ENCODE measurements at regions not wholly inside any gene's neighbourhood (a gene's known extent, or its start where the extent isn't known, plus 50 kb on each side); places are given as distances from the start of the nearest gene placed in this dataset.
"Not testable (repeated sequence)": the region's sequence is repeated elsewhere in the genome, so short reads cannot be mapped to it uniquely, and the experiment has no call there.

DNA sequence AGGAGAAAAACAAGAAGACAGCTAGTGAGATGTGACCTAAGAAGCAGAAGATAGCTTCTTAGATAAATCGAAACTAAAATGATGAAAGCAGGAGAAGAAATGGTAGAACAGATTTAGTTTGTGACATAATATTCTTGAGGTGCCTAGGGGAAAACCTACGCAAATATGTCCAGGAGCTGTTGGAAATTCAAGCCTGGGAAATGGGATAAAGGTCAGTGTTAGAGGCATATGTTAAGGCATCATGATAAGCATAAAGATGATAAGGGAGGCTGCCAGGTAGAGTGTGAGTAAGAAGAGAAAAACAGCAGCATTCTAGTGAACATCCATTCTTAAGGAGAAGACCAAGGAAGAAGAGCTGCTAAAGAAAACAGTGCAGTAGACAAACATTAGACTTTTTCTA, 109.6 kb upstream of the LGR5 start:
- Histone ChIP-seq H3K56ac (ENCODE audit: low read length) (no peak overlapping the region), H3K4ac (ENCODE audit: low read depth, low read length) (no peak overlapping the region), H3K9ac (ENCODE audit: low read length) (no peak overlapping the region), H4K5ac (ENCODE audit: low read length) (no peak overlapping the region), H2BK5ac (ENCODE audit: low read length) (no peak overlapping the region), H3K79me1 (ENCODE audit: low read length) (no peaks in the 10 kb centered on the region), H3K23ac (ENCODE audit: low read length) (no peak overlapping the region), H4K8ac (ENCODE audit: low read depth, low read length) (no peak overlapping the region), H3K4me2 (ENCODE audit: low read length) (no peak overlapping the region), H3K27ac (ENCODE audit: low read depth, low read length) (no peak overlapping the region), H2AK5ac (ENCODE audit: low read length) (no peak overlapping the region), H3K79me2 (ENCODE audit: control insufficient read depth, insufficient read depth, low read length) (no peaks in the 10 kb centered on the region), H2BK15ac (replicated peaks; ENCODE audit: low read depth) (no peak overlapping the region), H3K27me3 (ENCODE audit: insufficient read depth, low read length, poor library complexity) (no peaks in the 10 kb centered on the region), H2BK120ac (ENCODE audit: low read depth, low read length) (no peak overlapping the region), H3K4me1 (ENCODE audit: control insufficient read depth, low read depth, low read length) (no peaks in the 10 kb centered on the region), H3K36me3 (ENCODE audit: control insufficient read depth, insufficient read depth, low read length) (no peaks in the 10 kb centered on the region), H3K4me3 (ENCODE audit: low read length) (no peak overlapping the region), H3K18ac (ENCODE audit: low read length) (no peak overlapping the region)
- no CpG with 5 or more reads among the region's 2 CpGs for WGBS (ENCODE audit: extremely low coverage, insufficient coverage, low lambda C conversion rate)
- no peak for DNase-seq

DNA sequence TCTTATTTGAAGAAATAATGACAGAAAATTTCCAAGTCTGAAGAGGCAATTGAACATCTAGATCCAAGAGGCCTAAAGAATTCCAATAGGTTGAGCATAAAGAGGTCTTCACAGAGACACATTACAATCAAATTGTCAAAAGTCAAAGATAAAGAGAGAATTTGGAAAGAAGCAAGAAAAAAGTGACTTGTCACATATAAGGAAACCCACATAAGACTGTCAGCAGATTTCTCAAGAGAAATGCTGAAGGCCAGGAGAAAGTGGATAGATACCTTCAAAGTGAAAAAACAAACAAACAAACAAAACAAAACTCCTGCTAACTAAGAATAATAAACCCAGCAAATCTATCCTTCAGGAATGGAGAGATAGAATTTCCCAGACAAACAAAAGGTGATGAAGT, 118.1 kb upstream of the LGR5 start:
- H3K18ac ChIP-seq (ENCODE audit: low read length) = no peak overlapping the region
- H2BK5ac ChIP-seq (ENCODE audit: low read length) = no peak overlapping the region
- H3K79me1 ChIP-seq (ENCODE audit: low read length) = no peaks in the 10 kb centered on the region
- no peaks in the 10 kb centered on the region for H3K79me2 ChIP-seq (ENCODE audit: control insufficient read depth, insufficient read depth, low read length)
- no peak overlapping the region for H3K4me3 ChIP-seq (ENCODE audit: low read length)
- no peaks in the 10 kb centered on the region for H3K27me3 ChIP-seq (ENCODE audit: insufficient read depth, low read length, poor library complexity)
- no peak overlapping the region for H3K27ac ChIP-seq (ENCODE audit: low read depth, low read length)
- no peaks in the 10 kb centered on the region for H3K4me1 ChIP-seq (ENCODE audit: control insufficient read depth, low read depth, low read length)
- no peak overlapping the region for H4K5ac ChIP-seq (ENCODE audit: low read length)
- H2AK5ac ChIP-seq (ENCODE audit: low read length) = no peak overlapping the region
- H2BK15ac ChIP-seq (replicated peaks; ENCODE audit: low read depth) = no peak overlapping the region
- no peak overlapping the region for H3K56ac ChIP-seq (ENCODE audit: low read length)
- H3K9ac ChIP-seq (ENCODE audit: low read length) = no peak overlapping the region
- no peak overlapping the region for H3K4me2 ChIP-seq (ENCODE audit: low read length)
- no peak overlapping the region for H3K23ac ChIP-seq (ENCODE audit: low read length)
- H2BK120ac ChIP-seq (ENCODE audit: low read depth, low read length) = no peak overlapping the region
- no peak overlapping the region for H3K4ac ChIP-seq (ENCODE audit: low read depth, low read length)
- DNase-seq = peak; percentile 3
- no peak overlapping the region for H4K8ac ChIP-seq (ENCODE audit: low read depth, low read length)
- H3K36me3 ChIP-seq (ENCODE audit: control insufficient read depth, insufficient read depth, low read length) = no peaks in the 10 kb centered on the region

DNA sequence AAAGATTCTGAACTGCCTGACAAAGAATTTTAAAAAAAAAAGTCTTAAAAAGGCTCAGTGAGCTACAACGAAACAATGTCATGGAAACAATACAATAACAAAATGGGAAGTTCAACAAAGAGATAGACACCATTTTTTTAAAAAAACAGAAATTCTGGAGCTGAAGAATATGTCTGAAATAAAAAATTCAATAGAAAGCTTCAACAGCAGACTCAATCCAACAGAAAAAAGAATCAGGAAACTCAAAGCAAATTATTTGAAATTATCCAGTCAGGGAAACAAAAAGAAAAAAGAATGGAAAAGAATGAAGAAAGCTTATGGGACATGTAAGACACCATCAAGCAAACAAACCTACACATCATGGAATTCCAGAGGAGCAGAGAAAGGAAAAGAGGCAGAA, 118.5 kb upstream of the LGR5 start:
- no peak overlapping the region for H4K8ac ChIP-seq (ENCODE audit: low read depth, low read length)
- H3K27me3 ChIP-seq (ENCODE audit: insufficient read depth, low read length, poor library complexity) = no peaks in the 10 kb centered on the region
- no peak overlapping the region for H2BK15ac ChIP-seq (replicated peaks; ENCODE audit: low read depth)
- no peak overlapping the region for H3K4me3 ChIP-seq (ENCODE audit: low read length)
- no peak overlapping the region for H3K27ac ChIP-seq (ENCODE audit: low read depth, low read length)
- no CpG with 5 or more reads among the region's 1 CpG for WGBS (ENCODE audit: extremely low coverage, insufficient coverage, low lambda C conversion rate)
- no peak overlapping the region for H3K4me2 ChIP-seq (ENCODE audit: low read length)
- no peaks in the 10 kb centered on the region for H3K79me2 ChIP-seq (ENCODE audit: control insufficient read depth, insufficient read depth, low read length)
- H3K9ac ChIP-seq (ENCODE audit: low read length) = no peak overlapping the region
- no peak overlapping the region for H2BK120ac ChIP-seq (ENCODE audit: low read depth, low read length)
- H3K56ac ChIP-seq (ENCODE audit: low read length) = no peak overlapping the region
- no peaks in the 10 kb centered on the region for H3K4me1 ChIP-seq (ENCODE audit: control insufficient read depth, low read depth, low read length)
- H3K79me1 ChIP-seq (ENCODE audit: low read length) = no peaks in the 10 kb centered on the region
- no peaks in the 10 kb centered on the region for H3K36me3 ChIP-seq (ENCODE audit: control insufficient read depth, insufficient read depth, low read length)
- H3K18ac ChIP-seq (ENCODE audit: low read length) = no peak overlapping the region
- H2AK5ac ChIP-seq (ENCODE audit: low read length) = no peak overlapping the region
- H2BK5ac ChIP-seq (ENCODE audit: low read length) = no peak overlapping the region
- DNase-seq = no peak
- H4K5ac ChIP-seq (ENCODE audit: low read length) = no peak overlapping the region
- no peak overlapping the region for H3K23ac ChIP-seq (ENCODE audit: low read length)
- H3K4ac ChIP-seq (ENCODE audit: low read depth, low read length) = no peak overlapping the region

DNA sequence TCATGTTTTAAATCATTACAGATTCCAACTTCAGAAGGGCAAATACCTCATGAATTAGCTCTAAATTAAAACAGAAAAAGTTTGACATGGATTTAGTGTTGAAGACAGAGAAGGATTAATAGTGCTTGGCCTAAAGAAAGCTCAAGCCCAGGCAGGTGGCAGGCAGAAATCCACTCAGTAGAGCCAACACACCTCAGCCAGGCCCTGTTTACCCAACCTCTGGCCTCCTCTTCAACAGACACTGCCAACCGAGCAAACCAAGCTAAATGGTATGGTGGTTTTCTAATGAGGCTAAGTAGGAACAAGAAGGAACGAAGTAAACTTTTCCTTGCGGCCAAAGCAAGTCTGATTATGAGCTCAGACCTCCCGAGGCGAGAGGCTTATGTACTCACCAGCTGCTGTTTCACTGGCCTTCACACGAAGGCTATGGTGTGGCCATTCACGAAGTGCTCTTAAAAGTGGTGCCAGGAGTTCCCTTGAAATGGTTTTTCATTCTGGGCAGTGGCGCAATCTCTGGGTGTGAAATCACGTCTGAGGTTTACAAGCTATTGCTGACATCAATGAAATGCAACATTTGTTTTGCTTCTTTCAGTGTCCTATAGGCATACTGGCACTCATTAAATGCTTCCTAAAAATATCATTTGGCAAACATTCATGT, 124.1 kb upstream of the LGR5 start:
- Histone ChIP-seq H2BK120ac (ENCODE audit: low read depth, low read length) (no peak overlapping the region), H3K4me1 (ENCODE audit: control insufficient read depth, low read depth, low read length) (no peaks in the 10 kb centered on the region), H3K4me2 (ENCODE audit: low read length) (no peak overlapping the region), H2AK5ac (ENCODE audit: low read length) (no peak overlapping the region), H3K4ac (ENCODE audit: low read depth, low read length) (no peak overlapping the region), H3K9ac (ENCODE audit: low read length) (no peak overlapping the region), H3K79me2 (ENCODE audit: control insufficient read depth, insufficient read depth, low read length) (no peaks in the 10 kb centered on the region), H3K56ac (ENCODE audit: low read length) (no peak overlapping the region), H3K4me3 (ENCODE audit: low read length) (no peak overlapping the region), H4K5ac (ENCODE audit: low read length) (no peak overlapping the region), H3K18ac (ENCODE audit: low read length) (no peak overlapping the region), H4K8ac (ENCODE audit: low read depth, low read length) (no peak overlapping the region), H3K27me3 (ENCODE audit: insufficient read depth, low read length, poor library complexity) (no peaks in the 10 kb centered on the region), H3K36me3 (ENCODE audit: control insufficient read depth, insufficient read depth, low read length) (no peaks in the 10 kb centered on the region), H3K79me1 (ENCODE audit: low read length) (no peaks in the 10 kb centered on the region), H2BK5ac (ENCODE audit: low read length) (no peak overlapping the region), H2BK15ac (replicated peaks; ENCODE audit: low read depth) (no peak overlapping the region), H3K23ac (ENCODE audit: low read length) (no peak overlapping the region), H3K27ac (ENCODE audit: low read depth, low read length) (no peak overlapping the region)
- WGBS (ENCODE audit: extremely low coverage, insufficient coverage, low lambda C conversion rate) = no CpG with 5 or more reads among the region's 9 CpGs
- DNase-seq = no peak

DNA sequence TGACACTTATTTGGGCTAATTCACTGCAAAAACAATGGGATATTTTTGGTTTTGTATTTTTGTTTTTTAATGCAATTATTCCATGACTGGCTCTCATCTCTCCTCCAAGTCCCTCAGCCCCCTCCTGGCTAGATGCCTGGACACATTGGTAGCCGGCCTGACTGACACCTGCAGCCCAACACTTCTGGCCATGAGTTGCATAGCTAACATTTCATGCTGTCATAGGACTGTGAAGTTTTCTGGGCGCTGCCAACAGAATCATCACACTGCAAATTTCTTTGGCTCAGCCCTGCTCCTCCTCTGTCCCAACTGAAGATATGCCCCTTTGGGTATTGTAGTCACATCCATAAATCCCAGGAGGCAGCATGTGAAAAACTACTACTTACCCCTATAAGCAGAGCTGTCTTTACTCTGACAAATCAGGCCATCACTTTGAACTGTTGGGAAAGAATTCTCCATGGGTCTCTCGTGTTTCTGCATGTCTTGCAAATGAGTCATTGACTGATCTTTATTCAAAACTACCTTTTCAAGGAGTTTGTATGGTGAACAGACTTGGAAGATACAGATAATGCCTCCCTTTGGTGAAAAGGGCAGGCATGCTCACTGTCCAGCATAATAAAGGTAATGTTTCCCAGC, 126.7 kb upstream of the LGR5 start:
- peak; percentile 77 for DNase-seq
- H4K5ac ChIP-seq (ENCODE audit: low read length) = no peak overlapping the region
- H3K18ac ChIP-seq (ENCODE audit: low read length) = no peak overlapping the region
- WGBS (ENCODE audit: extremely low coverage, insufficient coverage, low lambda C conversion rate) = no CpG with 5 or more reads among the region's 3 CpGs
- no peaks in the 10 kb centered on the region for H3K36me3 ChIP-seq (ENCODE audit: control insufficient read depth, insufficient read depth, low read length)
- no peaks in the 10 kb centered on the region for H3K4me1 ChIP-seq (ENCODE audit: control insufficient read depth, low read depth, low read length)
- H3K4me2 ChIP-seq (ENCODE audit: low read length) = no peak overlapping the region
- H3K23ac ChIP-seq (ENCODE audit: low read length) = no peak overlapping the region
- no peak overlapping the region for H3K4ac ChIP-seq (ENCODE audit: low read depth, low read length)
- no peak overlapping the region for H2BK5ac ChIP-seq (ENCODE audit: low read length)
- H4K8ac ChIP-seq (ENCODE audit: low read depth, low read length) = no peak overlapping the region
- no peak overlapping the region for H2BK15ac ChIP-seq (replicated peaks; ENCODE audit: low read depth)
- H3K79me2 ChIP-seq (ENCODE audit: control insufficient read depth, insufficient read depth, low read length) = no peaks in the 10 kb centered on the region
- no peak overlapping the region for H3K9ac ChIP-seq (ENCODE audit: low read length)
- no peaks in the 10 kb centered on the region for H3K79me1 ChIP-seq (ENCODE audit: low read length)
- no peak overlapping the region for H3K56ac ChIP-seq (ENCODE audit: low read length)
- no peak overlapping the region for H3K27ac ChIP-seq (ENCODE audit: low read depth, low read length)
- no peaks in the 10 kb centered on the region for H3K27me3 ChIP-seq (ENCODE audit: insufficient read depth, low read length, poor library complexity)
- no peak overlapping the region for H3K4me3 ChIP-seq (ENCODE audit: low read length)
- H2BK120ac ChIP-seq (ENCODE audit: low read depth, low read length) = no peak overlapping the region
- H2AK5ac ChIP-seq (ENCODE audit: low read length) = no peak overlapping the region

DNA sequence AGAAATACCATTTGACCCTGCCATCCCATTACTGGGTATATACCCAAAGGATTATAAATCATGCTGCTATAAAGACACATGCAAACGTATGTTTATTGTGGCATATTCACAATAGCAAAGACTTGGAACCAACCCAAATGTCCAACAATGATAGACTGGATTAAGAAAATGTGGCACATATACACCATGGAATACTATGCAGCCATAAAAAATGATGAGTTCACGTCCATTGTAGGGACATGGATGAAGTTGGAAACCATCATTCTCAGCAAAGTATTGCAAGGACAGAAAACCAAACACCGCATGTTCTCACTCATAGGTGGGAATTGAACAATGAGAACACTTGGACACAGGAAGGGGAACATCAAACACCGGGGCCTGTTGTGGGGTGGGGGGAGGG, 128.0 kb upstream of the LGR5 start:
- not testable (repeated sequence) for H3K18ac ChIP-seq (ENCODE audit: low read length); H4K5ac ChIP-seq (ENCODE audit: low read length); H4K8ac ChIP-seq (ENCODE audit: low read depth, low read length); H2AK5ac ChIP-seq (ENCODE audit: low read length); H3K36me3 ChIP-seq (ENCODE audit: control insufficient read depth, insufficient read depth, low read length); H3K9ac ChIP-seq (ENCODE audit: low read length); H3K23ac ChIP-seq (ENCODE audit: low read length); H3K79me1 ChIP-seq (ENCODE audit: low read length); H3K27ac ChIP-seq (ENCODE audit: low read depth, low read length); H3K56ac ChIP-seq (ENCODE audit: low read length); H3K4ac ChIP-seq (ENCODE audit: low read depth, low read length); H2BK15ac ChIP-seq (replicated peaks; ENCODE audit: low read depth); DNase-seq; H3K4me3 ChIP-seq (ENCODE audit: low read length); H3K4me2 ChIP-seq (ENCODE audit: low read length); H2BK120ac ChIP-seq (ENCODE audit: low read depth, low read length); H3K4me1 ChIP-seq (ENCODE audit: control insufficient read depth, low read depth, low read length); H3K79me2 ChIP-seq (ENCODE audit: control insufficient read depth, insufficient read depth, low read length); H3K27me3 ChIP-seq (ENCODE audit: insufficient read depth, low read length, poor library complexity); H2BK5ac ChIP-seq (ENCODE audit: low read length)
- WGBS (ENCODE audit: extremely low coverage, insufficient coverage, low lambda C conversion rate) = no CpG with 5 or more reads among the region's 4 CpGs
